ENCODE measurements at regions not wholly inside any gene's neighbourhood (a gene's known extent, or its start where the extent isn't known, plus 50 kb on each side); places are given as distances from the start of the nearest gene placed in this dataset.

- Histone ChIP-seq H3K9me2 (ENCODE audit: insufficient read depth) (no peaks in the 10 kb centered on the region), H3K4me2 (ENCODE audit: low read length) (peak overlapping the region; percentile 4; the same call in 1 of the 2 replicates), H3K27ac (ENCODE audit: low read depth, low read length) (no peak overlapping the region), H2AFZ (ENCODE audit: low read depth, low read length, poor library complexity, severe bottlenecking) (no peak overlapping the region), H3K27me3 (ENCODE audit: insufficient read depth, low read length) (no peaks in the 10 kb centered on the region), H3K4me3 (replicated peaks in 1 of 2; ENCODE audit: low read depth in 1 of 2, low read length in 2 of 2) (no peak overlapping the region), H3K9me3 (ENCODE audit: control insufficient read depth in 1 of 2, insufficient read depth in 1 of 2, low read depth in 1 of 2, low read length in 2 of 2) (no peaks in the 10 kb centered on the region), H3K36me3 (ENCODE audit: control insufficient read depth in 1 of 2, insufficient read depth in 2 of 2, low read length in 2 of 2) (no peaks in the 10 kb centered on the region), H3K9ac (ENCODE audit: low read length) (no peak overlapping the region), H3K4me1 (ENCODE audit: control insufficient read depth in 1 of 2, insufficient read depth in 2 of 2, low read length in 2 of 2) (peaks cover 2 to 3% of the 10 kb centered on the region in 2 experiments; a peak in 2 of 4 replicates), H3K79me2 (ENCODE audit: insufficient read depth, low read length) (no peaks in the 10 kb centered on the region), H4K20me1 (ENCODE audit: insufficient read depth) (no peaks in the 10 kb centered on the region)
- no TSS peak for BruUV-seq (replicated peaks)
- POLR2A ChIA-PET, result no interaction called here
- intact Hi-C loops (cut with micrococcal nuclease), result no loop called here
- no peak for ATAC-seq
- DNase-seq (ENCODE audit: low read depth, low spot score), result no peak
- no peak for TF ChIP-seq CBX3 (IDR thresholded peaks at IDR 0.05; ENCODE audit: low read depth)
- TF ChIP-seq POLR2A (IDR thresholded peaks at IDR 0.05; ENCODE audit: borderline replicate concordance, extremely low read depth, insufficient read depth, insufficient read length), result no peak
- no peak for TF ChIP-seq SIN3A (IDR thresholded peaks at IDR 0.05; ENCODE audit: low read depth)
- no peak for TF ChIP-seq ZFX (IDR thresholded peaks at IDR 0.05)
- TF ChIP-seq REST (IDR thresholded peaks at IDR 0.05; ENCODE audit: low read depth), result no peak
- TF ChIP-seq JUND (IDR thresholded peaks at IDR 0.05), result no peak
- TF ChIP-seq POLR2AphosphoS5 (IDR thresholded peaks at IDR 0.05; ENCODE audit: low read depth, low read length), result no peak
- TF ChIP-seq EZH2phosphoT487 (IDR thresholded peaks at IDR 0.05; ENCODE audit: borderline replicate concordance), result no peak
- no peak for TF ChIP-seq RAD21 (IDR thresholded peaks at IDR 0.05; ENCODE audit: low read depth)
- TF ChIP-seq FOSL1 (IDR thresholded peaks at IDR 0.05; ENCODE audit: low read depth), result no peak
- no peak for TF ChIP-seq MAX (IDR thresholded peaks at IDR 0.05)
- TF ChIP-seq ELF1 (IDR thresholded peaks at IDR 0.05; ENCODE audit: borderline replicate concordance, low read depth), result no peak
- TF ChIP-seq CEBPB (IDR thresholded peaks at IDR 0.05; ENCODE audit: low read depth), result no peak
- TF ChIP-seq ATF3 (IDR thresholded peaks at IDR 0.05), result no peak
- CTCF ChIA-PET, result interaction anchor here (1.7 kb wide), 1 partner anchor 14 kb away, joined by 5 read pairs; no protein-coding TSS in a partner anchor
- RAD21 ChIA-PET (ENCODE audit: low non-redundant PET in 1 of 2, low total read pairs in 2 of 2, uncharacterized antibody in 2 of 2, unreplicated experiment in 2 of 2), result no interaction called here
Observed at GRCh38 chr2:195320413-195320973, 336.5 kb upstream of the SLC39A10 start.

Measured in HCT116 (cell line).